ENCODE measurements at regions not wholly inside any gene's neighbourhood (a gene's known extent, or its start where the extent isn't known, plus 50 kb on each side); places are given as distances from the start of the nearest gene placed in this dataset.

DNA sequence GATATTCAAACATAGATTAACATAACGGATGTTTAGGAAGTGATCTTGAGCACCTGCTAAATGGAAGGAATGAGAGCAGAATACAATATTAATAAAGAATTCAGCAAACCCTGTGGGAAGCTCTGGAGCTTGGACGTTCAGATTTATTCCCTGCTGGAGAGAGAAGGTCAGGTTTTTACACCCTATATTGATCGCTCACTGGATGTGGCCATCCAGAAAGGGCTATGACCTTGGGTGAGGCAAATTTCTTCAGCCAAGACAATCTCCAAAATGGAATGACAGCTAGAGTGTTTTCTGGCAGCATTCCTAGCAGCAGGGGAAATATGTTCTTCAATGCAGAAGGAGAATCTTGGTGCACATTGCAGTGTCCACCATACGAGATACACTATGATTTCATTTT is 288.3 kb downstream of the IRS1 start:
- Histone ChIP-seq H3K9ac (ENCODE audit: insufficient read length, low read depth) (no peak overlapping the region), H3K36me3 (ENCODE audit: insufficient read depth, insufficient read length, low read length) (no peaks in the 10 kb centered on the region), H3K27me3 (ENCODE audit: insufficient read depth, insufficient read length) (no peaks in the 10 kb centered on the region), H3K4me3 (ENCODE audit: insufficient read length, low read depth) (no peak overlapping the region), H3K9me3 (ENCODE audit: insufficient read depth, low read length) (no peaks in the 10 kb centered on the region), H3K4me1 (ENCODE audit: insufficient read depth, insufficient read length) (no peaks in the 10 kb centered on the region)
- no peak for DNase-seq (ENCODE audit: low read depth, low spot score)
- TF ChIP-seq YY1 (IDR thresholded peaks at IDR 0.05; ENCODE audit: insufficient read depth, insufficient read length) (no peak), SUZ12 (IDR thresholded peaks at IDR 0.05; ENCODE audit: extremely low read depth, insufficient read depth, insufficient read length) (no peak), ZNF274 (IDR thresholded peaks at IDR 0.05; ENCODE audit: low read depth, low read length) (no peak)

DNA sequence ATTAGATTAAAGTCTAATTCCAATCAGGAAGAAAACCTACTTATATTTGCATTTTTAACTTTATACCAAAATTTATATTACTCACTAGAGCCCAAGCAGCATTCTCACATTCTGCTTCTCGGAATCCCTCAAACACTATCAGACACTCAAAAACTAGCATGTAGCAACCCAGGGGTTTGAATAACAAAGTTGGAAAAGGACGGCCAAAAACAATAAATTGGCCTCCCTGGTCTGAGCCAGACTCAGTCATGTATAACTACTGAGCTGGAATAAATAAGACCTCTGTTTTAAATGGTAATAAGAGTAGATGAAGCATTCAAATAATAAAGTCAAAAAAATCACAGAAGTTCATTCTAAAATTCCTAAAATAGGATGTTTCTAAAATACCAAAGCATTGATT is 290.9 kb downstream of the IRS1 start:
- H3K36me3 ChIP-seq (ENCODE audit: insufficient read depth, insufficient read length, low read length): no peaks in the 10 kb centered on the region
- H3K9ac ChIP-seq (ENCODE audit: insufficient read length, low read depth): no peak overlapping the region
- TF ChIP-seq SUZ12 (IDR thresholded peaks at IDR 0.05; ENCODE audit: extremely low read depth, insufficient read depth, insufficient read length) (no peak), YY1 (IDR thresholded peaks at IDR 0.05; ENCODE audit: insufficient read depth, insufficient read length) (no peak), ZNF274 (IDR thresholded peaks at IDR 0.05; ENCODE audit: low read depth, low read length) (no peak)
- H3K27me3 ChIP-seq (ENCODE audit: insufficient read depth, insufficient read length): no peaks in the 10 kb centered on the region
- H3K4me3 ChIP-seq (ENCODE audit: insufficient read length, low read depth): no peak overlapping the region
- H3K4me1 ChIP-seq (ENCODE audit: insufficient read depth, insufficient read length): no peaks in the 10 kb centered on the region
- no peak for DNase-seq (ENCODE audit: low read depth, low spot score)
- no peaks in the 10 kb centered on the region; the same call in 1 of the 2 replicates for H3K9me3 ChIP-seq (ENCODE audit: insufficient read depth, low read length)

DNA sequence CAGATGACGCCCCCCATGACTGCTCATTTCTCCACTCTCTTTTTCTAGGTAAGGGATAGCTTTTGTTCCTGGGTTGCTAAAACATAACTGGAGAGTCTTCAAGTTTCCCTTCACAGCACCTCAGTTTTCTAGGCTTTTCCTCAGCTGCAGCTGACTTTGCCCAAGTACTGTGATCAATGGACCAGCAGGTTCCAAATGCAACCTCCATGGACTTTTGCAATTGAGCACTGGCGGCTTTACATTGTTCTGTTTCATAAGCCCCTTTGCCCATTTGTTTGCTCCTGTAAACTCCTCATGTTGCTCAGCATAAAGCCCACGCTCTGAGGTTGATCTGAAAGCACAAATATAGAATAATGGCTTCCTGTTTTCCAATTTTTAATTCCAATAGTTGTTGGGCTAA is 291.6 kb downstream of the IRS1 start:
- TF ChIP-seq YY1 (IDR thresholded peaks at IDR 0.05; ENCODE audit: insufficient read depth, insufficient read length) (no peak), ZNF274 (IDR thresholded peaks at IDR 0.05; ENCODE audit: low read depth, low read length) (no peak), SUZ12 (IDR thresholded peaks at IDR 0.05; ENCODE audit: extremely low read depth, insufficient read depth, insufficient read length) (no peak)
- Histone ChIP-seq H3K9ac (ENCODE audit: insufficient read length, low read depth) (no peak overlapping the region), H3K9me3 (ENCODE audit: insufficient read depth, low read length) (no peaks in the 10 kb centered on the region; the same call in 1 of the 2 replicates), H3K4me3 (ENCODE audit: insufficient read length, low read depth) (no peak overlapping the region), H3K36me3 (ENCODE audit: insufficient read depth, insufficient read length, low read length) (no peaks in the 10 kb centered on the region), H3K4me1 (ENCODE audit: insufficient read depth, insufficient read length) (no peaks in the 10 kb centered on the region), H3K27me3 (ENCODE audit: insufficient read depth, insufficient read length) (no peaks in the 10 kb centered on the region)
- no peak for DNase-seq (ENCODE audit: low read depth, low spot score)

DNA sequence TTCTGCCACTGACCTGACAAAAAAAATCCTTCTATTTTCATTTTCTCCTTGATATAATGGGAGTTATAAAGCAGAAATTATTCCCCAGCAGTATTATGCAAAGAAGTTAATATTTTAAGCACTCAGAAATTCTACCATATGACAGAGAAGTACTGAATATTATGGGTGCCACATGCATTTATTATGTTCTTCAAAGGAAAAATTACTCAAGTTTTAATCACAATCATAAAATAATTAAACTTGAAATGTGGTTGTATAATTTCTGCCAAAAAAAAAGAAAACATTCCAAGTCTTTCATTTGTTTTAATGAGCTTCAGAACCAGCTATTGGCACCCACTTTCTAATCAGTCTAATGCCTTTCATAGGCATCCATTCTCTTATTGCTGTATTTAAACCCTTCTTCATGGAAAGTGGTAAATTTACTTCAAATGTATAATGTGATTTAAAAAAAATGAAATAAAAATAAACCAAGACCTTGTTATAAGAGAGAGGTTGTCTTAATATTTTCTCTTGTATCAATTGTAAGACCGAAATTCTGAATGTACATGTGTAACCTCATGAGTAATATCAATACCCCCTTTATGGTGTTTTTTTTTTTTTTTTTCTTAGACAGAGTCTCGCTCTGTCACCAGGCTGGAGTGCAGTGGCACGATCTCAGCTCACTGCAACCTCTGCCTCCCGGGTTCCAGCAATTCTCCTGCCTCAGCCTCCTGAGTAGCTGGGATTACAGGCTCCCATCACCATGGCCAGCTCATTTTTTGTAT is 302.3 kb downstream of the IRS1 start:
- no peak overlapping the region for H3K9ac ChIP-seq (ENCODE audit: insufficient read length, low read depth)
- no peak overlapping the region for H3K4me3 ChIP-seq (ENCODE audit: insufficient read length, low read depth)
- no peaks in the 10 kb centered on the region for H3K27me3 ChIP-seq (ENCODE audit: insufficient read depth, insufficient read length)
- H3K4me1 ChIP-seq (ENCODE audit: insufficient read depth, insufficient read length): no peaks in the 10 kb centered on the region
- no peak for TF ChIP-seq ZNF274 (IDR thresholded peaks at IDR 0.05; ENCODE audit: low read depth, low read length)
- TF ChIP-seq YY1 (IDR thresholded peaks at IDR 0.05; ENCODE audit: insufficient read depth, insufficient read length): no peak
- H3K9me3 ChIP-seq (ENCODE audit: insufficient read depth, low read length): no peaks in the 10 kb centered on the region
- H3K36me3 ChIP-seq (ENCODE audit: insufficient read depth, insufficient read length, low read length): no peaks in the 10 kb centered on the region
- DNase-seq (ENCODE audit: low read depth, low spot score): no peak

DNA sequence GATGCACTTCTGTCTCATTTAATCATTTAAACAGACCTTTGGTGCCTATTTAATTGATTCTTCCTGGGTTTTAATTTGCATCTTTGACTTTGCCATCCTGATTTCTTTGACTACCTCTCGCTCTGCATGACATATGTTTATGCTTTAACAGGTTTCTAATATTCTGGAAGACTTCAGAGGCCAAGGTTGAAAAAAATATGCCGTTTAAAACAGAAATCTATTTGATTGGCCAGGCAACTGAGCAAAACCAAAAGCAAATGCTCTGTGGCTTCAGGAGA is 303.4 kb downstream of the IRS1 start:
- DNase-seq (ENCODE audit: low read depth, low spot score): no peak
- H3K9me3 ChIP-seq (ENCODE audit: insufficient read depth, low read length): no peaks in the 10 kb centered on the region
- H3K9ac ChIP-seq (ENCODE audit: insufficient read length, low read depth): no peak overlapping the region
- H3K4me3 ChIP-seq (ENCODE audit: insufficient read length, low read depth): no peak overlapping the region
- no peaks in the 10 kb centered on the region for H3K27me3 ChIP-seq (ENCODE audit: insufficient read depth, insufficient read length)
- TF ChIP-seq ZNF274 (IDR thresholded peaks at IDR 0.05; ENCODE audit: low read depth, low read length) (no peak), SUZ12 (IDR thresholded peaks at IDR 0.05; ENCODE audit: extremely low read depth, insufficient read depth, insufficient read length) (no peak), YY1 (IDR thresholded peaks at IDR 0.05; ENCODE audit: insufficient read depth, insufficient read length) (no peak)
- H3K36me3 ChIP-seq (ENCODE audit: insufficient read depth, insufficient read length, low read length): no peaks in the 10 kb centered on the region
- no peaks in the 10 kb centered on the region for H3K4me1 ChIP-seq (ENCODE audit: insufficient read depth, insufficient read length)

DNA sequence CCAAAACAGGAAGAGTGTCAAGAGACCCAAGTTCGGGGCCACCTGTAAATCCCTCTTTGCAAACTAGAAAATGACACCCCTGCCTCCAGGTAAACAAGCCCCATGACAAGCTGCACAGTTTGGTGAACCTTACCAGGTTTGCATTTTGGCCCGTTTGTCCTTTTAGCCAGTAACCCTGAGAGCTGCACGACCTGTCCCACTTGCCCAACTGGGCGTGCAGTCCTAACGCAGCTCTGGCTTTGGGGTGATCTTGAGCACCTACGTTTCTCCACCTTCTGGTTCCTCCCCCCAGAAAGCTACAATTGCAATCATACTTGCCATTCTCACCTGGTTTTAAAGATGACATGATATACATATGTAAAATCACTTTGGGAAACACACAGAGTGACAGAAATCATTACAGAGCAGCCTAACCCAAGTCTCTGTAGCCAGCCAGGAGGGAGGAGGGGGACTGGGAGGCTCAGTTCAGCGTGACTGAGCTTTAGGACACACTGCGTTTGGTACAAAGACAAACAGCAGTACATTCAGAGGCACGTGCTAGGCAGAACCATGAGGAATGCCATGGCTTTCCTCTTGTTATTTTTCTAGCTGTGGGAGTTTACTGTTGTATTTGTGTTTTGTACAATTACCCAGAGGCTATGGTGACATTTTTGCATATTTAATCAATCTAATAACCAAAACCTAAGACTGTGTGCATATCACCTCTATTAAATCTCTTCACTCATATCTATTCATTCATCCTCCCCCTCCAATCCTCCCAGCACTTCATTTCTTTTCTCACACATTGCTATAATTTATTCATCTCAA is 304.0 kb downstream of the IRS1 start:
- H3K4me1 ChIP-seq (ENCODE audit: insufficient read depth, insufficient read length): no peaks in the 10 kb centered on the region
- H3K27me3 ChIP-seq (ENCODE audit: insufficient read depth, insufficient read length): no peaks in the 10 kb centered on the region
- no peak overlapping the region for H3K4me3 ChIP-seq (ENCODE audit: insufficient read length, low read depth)
- no peak for TF ChIP-seq ZNF274 (IDR thresholded peaks at IDR 0.05; ENCODE audit: low read depth, low read length)
- no peak for TF ChIP-seq SUZ12 (IDR thresholded peaks at IDR 0.05; ENCODE audit: extremely low read depth, insufficient read depth, insufficient read length)
- no peak for TF ChIP-seq YY1 (IDR thresholded peaks at IDR 0.05; ENCODE audit: insufficient read depth, insufficient read length)
- no peak overlapping the region for H3K9ac ChIP-seq (ENCODE audit: insufficient read length, low read depth)
- H3K9me3 ChIP-seq (ENCODE audit: insufficient read depth, low read length): peaks cover 3% of the 10 kb centered on the region; the same call in 1 of the 2 replicates
- no peak for DNase-seq (ENCODE audit: low read depth, low spot score)
- H3K36me3 ChIP-seq (ENCODE audit: insufficient read depth, insufficient read length, low read length): no peaks in the 10 kb centered on the region

DNA sequence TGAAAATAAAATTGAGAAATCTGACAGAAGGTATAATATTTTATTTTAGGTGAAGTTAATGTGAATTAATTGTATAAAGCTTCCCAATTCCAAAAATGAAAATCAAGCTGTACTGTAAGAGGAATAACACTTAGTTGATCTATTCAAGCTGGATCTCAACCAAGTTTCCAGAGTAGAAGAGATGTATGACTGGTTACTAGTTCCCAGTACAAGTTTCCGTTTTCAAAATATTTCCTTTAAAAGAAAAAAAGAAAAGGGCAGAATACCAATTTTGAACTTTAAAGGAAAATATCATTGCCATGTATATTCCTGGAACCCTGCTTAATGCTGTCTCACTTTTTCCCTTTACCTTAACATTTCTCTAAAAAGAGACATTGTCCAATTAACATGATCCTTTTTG is 308.5 kb downstream of the IRS1 start:
- no peak overlapping the region for H3K4me3 ChIP-seq (ENCODE audit: insufficient read length, low read depth)
- peaks cover 6% of the 10 kb centered on the region; the same call in 1 of the 2 replicates for H3K9me3 ChIP-seq (ENCODE audit: insufficient read depth, low read length)
- no peaks in the 10 kb centered on the region for H3K36me3 ChIP-seq (ENCODE audit: insufficient read depth, insufficient read length, low read length)
- H3K9ac ChIP-seq (ENCODE audit: insufficient read length, low read depth): no peak overlapping the region
- DNase-seq (ENCODE audit: low read depth, low spot score): no peak
- no peaks in the 10 kb centered on the region for H3K4me1 ChIP-seq (ENCODE audit: insufficient read depth, insufficient read length)
- TF ChIP-seq SUZ12 (IDR thresholded peaks at IDR 0.05; ENCODE audit: extremely low read depth, insufficient read depth, insufficient read length): no peak
- TF ChIP-seq YY1 (IDR thresholded peaks at IDR 0.05; ENCODE audit: insufficient read depth, insufficient read length): no peak
- TF ChIP-seq ZNF274 (IDR thresholded peaks at IDR 0.05; ENCODE audit: low read depth, low read length): no peak
- H3K27me3 ChIP-seq (ENCODE audit: insufficient read depth, insufficient read length): no peaks in the 10 kb centered on the region
